ENCODE measurements at regions not wholly inside any gene's neighbourhood (a gene's known extent, or its start where the extent isn't known, plus 50 kb on each side); places are given as distances from the start of the nearest gene placed in this dataset.

DNA sequence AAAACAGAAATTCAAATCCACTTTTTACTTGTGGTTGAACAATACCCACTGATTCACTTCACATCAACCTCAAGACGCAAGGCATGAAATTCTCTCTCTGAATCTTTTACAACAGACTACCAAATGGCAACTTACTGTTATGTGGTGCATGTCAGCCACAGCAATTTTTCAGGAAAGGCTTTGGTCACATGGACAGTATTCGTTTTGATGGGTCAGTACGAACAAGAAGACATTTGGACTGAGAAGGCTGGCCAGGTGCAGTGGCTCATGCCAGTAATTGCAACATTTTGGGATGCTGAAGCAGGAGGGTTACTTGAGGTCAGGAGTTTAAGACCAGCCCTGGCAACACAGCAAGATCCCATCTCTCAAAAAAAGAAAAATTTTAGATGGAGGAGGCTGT lies 144.0 kb downstream of the SEC23A start:
- no peaks in the 10 kb centered on the region for H3K9me3 ChIP-seq
- ATAC-seq (no peak), DNase-seq (no peak)
- H3K36me3 ChIP-seq: no peaks in the 10 kb centered on the region
- H3K4me3 ChIP-seq: no peak overlapping the region
- H3K27me3 ChIP-seq: no peaks in the 10 kb centered on the region
- TF ChIP-seq, protein P1, sequence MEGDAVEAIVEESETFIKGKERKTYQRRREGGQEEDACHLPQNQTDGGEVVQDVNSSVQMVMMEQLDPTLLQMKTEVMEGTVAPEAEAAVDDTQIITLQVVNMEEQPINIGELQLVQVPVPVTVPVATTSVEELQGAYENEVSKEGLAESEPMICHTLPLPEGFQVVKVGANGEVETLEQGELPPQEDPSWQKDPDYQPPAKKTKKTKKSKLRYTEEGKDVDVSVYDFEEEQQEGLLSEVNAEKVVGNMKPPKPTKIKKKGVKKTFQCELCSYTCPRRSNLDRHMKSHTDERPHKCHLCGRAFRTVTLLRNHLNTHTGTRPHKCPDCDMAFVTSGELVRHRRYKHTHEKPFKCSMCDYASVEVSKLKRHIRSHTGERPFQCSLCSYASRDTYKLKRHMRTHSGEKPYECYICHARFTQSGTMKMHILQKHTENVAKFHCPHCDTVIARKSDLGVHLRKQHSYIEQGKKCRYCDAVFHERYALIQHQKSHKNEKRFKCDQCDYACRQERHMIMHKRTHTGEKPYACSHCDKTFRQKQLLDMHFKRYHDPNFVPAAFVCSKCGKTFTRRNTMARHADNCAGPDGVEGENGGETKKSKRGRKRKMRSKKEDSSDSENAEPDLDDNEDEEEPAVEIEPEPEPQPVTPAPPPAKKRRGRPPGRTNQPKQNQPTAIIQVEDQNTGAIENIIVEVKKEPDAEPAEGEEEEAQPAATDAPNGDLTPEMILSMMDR (IDR thresholded peaks at IDR 0.05): no peak
- no peak overlapping the region for H3K27ac ChIP-seq
- intact Hi-C loops (cut with DNase I): no loop called here
- no peaks in the 10 kb centered on the region for H3K4me1 ChIP-seq

DNA sequence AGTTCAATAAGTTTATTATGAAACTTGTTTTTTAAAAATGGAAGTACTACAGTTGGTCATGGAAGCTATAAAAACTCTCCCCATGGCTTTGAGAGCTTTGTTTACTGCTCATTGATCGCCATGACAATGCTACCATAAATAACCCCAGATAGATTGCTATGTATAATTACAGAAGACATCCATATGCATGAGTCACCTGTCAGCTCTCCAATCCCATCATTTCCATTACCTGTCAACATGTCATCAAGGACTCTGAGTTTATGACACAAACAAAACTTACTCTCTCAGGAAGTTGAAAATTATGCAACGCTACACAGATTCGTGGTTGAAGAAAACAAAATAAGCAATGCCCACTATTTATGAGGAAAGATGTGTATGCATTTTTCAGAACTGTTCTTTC lies 144.4 kb downstream of the SEC23A start:
- no peaks in the 10 kb centered on the region for H3K9me3 ChIP-seq
- no peaks in the 10 kb centered on the region for H3K36me3 ChIP-seq
- intact Hi-C loops (cut with DNase I): no loop called here
- H3K4me3 ChIP-seq: no peak overlapping the region
- H3K27me3 ChIP-seq: no peaks in the 10 kb centered on the region
- H3K27ac ChIP-seq: no peak overlapping the region
- no peak for ATAC-seq
- TF ChIP-seq, protein P1 (IDR thresholded peaks at IDR 0.05): no peak
- H3K4me1 ChIP-seq: no peaks in the 10 kb centered on the region
- no peak for DNase-seq

DNA sequence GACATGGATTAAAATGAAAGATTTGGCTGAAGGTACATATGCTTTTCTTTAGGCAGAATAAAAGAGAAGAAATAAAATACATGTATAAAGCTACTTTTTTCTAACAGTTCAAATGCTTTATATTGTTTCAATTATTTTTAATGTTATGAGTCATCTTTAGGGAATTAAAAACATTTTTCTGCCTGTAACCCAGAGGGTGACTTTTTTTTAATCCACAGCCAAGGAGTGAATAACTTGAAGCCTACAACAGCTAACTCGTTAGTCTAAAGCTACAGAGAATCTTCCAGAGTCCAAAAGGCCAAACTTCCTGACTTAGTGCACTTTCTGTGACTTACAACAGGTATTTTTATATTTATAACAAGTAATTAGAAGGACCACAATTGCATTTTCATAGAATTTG lies 151.6 kb downstream of the SEC23A start:
- no peaks in the 10 kb centered on the region for H3K9me3 ChIP-seq
- no peaks in the 10 kb centered on the region for H3K4me1 ChIP-seq
- H3K4me3 ChIP-seq: no peak overlapping the region
- DNase-seq (no peak), ATAC-seq (no peak)
- no peak overlapping the region for H3K27ac ChIP-seq
- intact Hi-C loops (cut with DNase I): no loop called here
- H3K36me3 ChIP-seq: no peaks in the 10 kb centered on the region
- TF ChIP-seq, protein P1 (IDR thresholded peaks at IDR 0.05): no peak
- H3K27me3 ChIP-seq: no peaks in the 10 kb centered on the region

DNA sequence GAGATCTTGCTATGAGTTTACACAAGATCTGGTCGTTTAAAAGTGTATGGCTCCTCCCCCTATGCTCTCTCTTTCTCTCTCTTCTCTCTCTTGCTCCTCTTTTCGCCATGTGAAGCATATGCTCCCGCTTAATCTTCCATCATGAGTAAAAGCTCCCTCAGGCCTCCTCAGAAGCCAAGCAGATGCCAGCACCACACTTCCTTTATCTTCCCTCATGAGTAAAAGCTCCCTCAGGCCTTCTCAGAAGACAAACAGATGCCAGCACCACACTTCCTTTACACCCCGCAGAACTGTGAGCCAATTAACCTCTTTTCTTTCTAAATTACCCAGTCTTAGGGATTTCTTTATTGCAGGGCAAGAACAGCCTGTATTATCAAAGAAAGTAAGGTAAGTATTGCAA lies 152.4 kb downstream of the SEC23A start:
- Histone ChIP-seq H3K9me3 (no peaks in the 10 kb centered on the region), H3K27me3 (no peaks in the 10 kb centered on the region), H3K27ac (no peak overlapping the region), H3K4me1 (no peaks in the 10 kb centered on the region), H3K36me3 (no peaks in the 10 kb centered on the region), H3K4me3 (no peak overlapping the region)
- intact Hi-C loops (cut with DNase I): no loop called here
- ATAC-seq (no peak), DNase-seq (no peak)
- TF ChIP-seq, protein P1 (IDR thresholded peaks at IDR 0.05): no peak

DNA sequence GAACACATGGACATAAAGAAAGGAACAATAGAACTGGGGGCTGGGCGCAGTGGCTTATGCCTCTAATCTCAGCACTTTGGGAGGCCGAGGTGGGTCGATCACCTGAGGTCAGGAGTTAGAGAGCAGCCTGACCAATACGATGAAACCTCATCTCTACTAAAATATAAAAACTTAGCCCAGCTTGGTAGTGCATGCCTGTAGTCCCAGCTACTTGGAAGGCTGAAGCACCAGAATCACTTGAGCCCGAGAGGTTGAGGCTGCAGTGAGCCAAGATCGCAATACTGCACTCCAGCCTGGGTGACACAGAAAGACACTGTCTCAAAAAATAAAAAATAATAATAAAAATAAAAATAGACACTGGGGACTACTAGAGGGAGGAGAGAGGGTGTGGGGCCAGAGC lies 154.5 kb downstream of the SEC23A start:
- intact Hi-C loops (cut with DNase I): no loop called here
- no peaks in the 10 kb centered on the region for H3K27me3 ChIP-seq
- no peak overlapping the region for H3K27ac ChIP-seq
- TF ChIP-seq, protein P1 (IDR thresholded peaks at IDR 0.05): no peak
- no peaks in the 10 kb centered on the region for H3K36me3 ChIP-seq
- no peak for ATAC-seq
- H3K4me1 ChIP-seq: no peaks in the 10 kb centered on the region
- no peak overlapping the region for H3K4me3 ChIP-seq
- H3K9me3 ChIP-seq: no peaks in the 10 kb centered on the region
- DNase-seq: no peak

DNA sequence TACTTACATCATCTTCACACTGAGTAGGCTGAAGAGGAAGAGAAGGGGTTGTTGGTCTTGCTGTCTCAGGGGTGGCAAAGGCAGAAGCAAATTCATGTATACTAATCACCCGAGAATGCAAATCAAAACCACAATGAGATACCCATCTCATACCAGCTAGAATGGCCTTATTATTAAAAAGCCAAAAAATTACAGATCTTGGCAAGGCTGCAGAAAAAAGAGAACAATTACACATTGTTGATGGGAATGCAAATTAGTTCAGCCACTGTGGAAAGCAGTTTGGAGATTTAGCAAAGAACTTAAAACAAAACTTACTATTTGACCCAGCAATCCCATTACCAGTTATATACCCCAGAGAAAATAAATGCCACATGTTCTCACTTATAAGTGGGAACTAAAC lies 154.9 kb downstream of the SEC23A start:
- TF ChIP-seq, protein P1 (IDR thresholded peaks at IDR 0.05): no peak
- no peaks in the 10 kb centered on the region for H3K4me1 ChIP-seq
- H3K36me3 ChIP-seq: no peaks in the 10 kb centered on the region
- no peaks in the 10 kb centered on the region for H3K27me3 ChIP-seq
- intact Hi-C loops (cut with DNase I): no loop called here
- no peak overlapping the region for H3K4me3 ChIP-seq
- ATAC-seq (no peak), DNase-seq (no peak)
- H3K27ac ChIP-seq: no peak overlapping the region
- no peaks in the 10 kb centered on the region for H3K9me3 ChIP-seq
